ENCODE measurements at regions not wholly inside any gene's neighbourhood (a gene's known extent, or its start where the extent isn't known, plus 50 kb on each side); places are given as distances from the start of the nearest gene placed in this dataset.
"Not testable (repeated sequence)": the region's sequence is repeated elsewhere in the genome, so short reads cannot be mapped to it uniquely, and the experiment has no call there.

DNA sequence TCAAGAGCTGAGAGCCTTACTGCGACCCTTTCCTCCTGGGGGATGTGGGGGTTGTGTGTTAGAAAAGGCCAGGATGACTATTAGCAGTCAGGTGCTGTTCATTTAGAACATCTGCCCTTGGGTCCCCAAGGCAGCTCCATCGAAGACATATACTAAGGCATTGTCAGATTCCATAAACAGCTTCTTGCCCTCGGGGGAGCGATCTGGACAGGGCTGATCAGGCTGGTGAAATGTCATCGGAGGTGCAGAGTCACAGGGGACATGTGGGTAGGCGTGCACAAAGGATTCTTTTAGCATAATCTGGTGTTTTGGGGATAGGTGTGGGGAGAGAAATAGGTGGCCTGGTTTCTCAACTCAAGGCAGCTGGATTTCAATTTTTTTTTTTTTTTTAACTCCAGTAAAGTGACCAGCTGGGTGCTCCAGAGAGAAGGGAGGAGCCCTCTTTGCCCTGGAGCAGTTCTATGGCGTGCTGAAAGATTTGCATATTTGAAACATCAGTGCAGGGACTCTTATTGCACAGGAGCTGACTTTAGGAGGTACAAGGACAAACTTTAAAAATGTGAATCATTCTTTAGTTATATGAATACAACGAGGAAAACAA is 160.1 kb downstream of the SUDS3 start:
- no peak for DNase-seq (ENCODE audit: low read depth, low spot score)

DNA sequence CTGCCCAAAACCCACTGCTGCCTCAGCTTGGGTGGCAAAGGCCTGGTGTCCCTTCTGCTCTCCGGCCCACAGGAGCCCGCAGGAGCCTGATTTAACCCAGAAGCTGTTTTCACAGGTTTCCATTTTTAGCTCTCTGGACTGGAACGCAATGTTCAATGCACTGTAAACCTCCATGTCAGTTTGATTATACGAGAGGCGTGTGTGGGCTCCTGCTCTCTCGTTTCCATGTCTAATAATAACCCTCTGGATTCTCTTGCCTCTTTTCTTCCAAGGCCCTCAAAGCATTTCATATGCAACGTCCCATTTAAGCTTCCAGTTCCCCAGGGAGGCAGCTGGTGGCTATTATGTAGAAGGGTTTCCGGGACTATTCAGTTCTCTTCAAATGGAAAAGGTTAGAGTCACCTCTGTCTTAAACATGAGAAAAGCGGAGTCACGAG is 161.1 kb downstream of the SUDS3 start:
- DNase-seq (ENCODE audit: low read depth, low spot score): no peak

DNA sequence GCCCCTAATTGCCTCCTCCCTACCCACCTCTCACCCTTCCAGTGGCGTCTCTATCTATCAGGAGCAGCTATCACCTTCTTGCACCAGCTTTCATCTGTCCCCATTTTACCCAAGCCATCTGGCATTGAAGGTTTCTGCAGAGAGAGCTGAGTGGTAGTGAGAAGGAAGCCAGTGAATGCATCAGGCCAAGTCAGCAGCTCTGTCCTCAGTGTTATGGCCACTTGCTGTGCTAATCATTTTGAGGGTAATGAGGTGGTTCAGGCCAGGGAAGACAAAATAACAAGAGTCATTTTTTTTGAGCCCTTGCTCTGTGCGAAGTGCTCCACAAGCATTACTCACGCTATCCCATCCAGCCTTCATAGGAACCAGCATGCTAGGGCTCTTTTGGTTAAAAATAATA is 164.7 kb downstream of the SUDS3 start:
- no peak for DNase-seq (ENCODE audit: low read depth, low spot score)

DNA sequence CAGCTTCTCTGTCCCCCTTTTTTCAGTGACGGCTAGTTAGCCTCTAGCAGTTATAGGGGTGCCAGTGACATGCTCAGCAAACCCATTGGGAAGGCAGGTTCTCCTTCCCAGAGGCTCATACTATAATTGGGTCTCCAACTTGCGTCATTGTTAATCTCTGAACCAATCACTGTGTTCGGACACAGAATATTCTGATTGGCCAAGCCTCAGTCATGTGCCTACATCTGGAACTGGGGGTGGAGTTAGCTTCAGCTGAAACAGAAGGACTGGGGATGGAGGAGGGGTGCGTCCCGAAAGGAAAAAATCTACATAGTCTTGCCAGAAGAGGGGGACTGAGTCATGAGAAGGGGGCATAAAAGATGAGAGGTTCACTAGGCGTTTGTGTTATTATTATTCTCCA is 165.6 kb downstream of the SUDS3 start:
- DNase-seq (ENCODE audit: low read depth, low spot score): no peak

DNA sequence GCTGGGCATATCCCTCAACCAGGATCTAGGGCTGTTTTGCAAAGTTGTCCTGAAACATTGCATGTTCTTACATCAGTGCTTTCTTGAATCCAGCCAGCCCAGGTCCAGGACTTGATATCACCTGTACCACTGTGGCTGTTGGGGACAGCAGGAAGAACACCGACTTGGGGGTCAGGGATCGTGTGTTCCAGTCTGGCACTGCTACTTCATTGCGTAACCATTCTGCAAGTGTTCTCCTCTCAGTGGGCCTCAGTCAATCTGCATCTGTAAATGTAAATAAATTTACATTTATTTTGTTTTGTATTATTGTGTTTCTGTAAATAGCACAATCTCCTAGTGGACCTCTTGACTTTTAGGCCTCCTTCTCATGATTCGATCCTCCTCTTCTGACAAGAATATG is 167.3 kb downstream of the SUDS3 start:
- no peak for DNase-seq (ENCODE audit: low read depth, low spot score)

DNA sequence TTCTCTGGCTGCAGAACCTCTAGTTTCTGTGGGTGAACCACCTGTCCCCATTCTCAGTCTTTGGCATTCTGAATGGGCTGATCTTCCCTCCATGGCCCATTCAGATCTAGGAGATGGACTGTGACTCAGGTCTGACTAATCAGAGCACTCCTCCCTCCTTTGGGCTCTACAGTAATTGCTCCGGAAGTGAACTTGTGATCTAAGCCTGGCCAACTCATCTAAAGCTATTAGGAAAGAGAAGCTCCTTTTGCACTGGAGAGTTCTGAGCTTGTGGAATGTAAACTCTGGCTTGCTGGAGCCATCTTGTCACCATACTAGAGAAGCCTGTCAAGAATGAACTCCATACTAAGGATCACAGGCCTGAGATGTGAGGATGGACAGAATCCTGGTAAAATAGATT is 168.2 kb downstream of the SUDS3 start:
- no peak for DNase-seq (ENCODE audit: low read depth, low spot score)

DNA sequence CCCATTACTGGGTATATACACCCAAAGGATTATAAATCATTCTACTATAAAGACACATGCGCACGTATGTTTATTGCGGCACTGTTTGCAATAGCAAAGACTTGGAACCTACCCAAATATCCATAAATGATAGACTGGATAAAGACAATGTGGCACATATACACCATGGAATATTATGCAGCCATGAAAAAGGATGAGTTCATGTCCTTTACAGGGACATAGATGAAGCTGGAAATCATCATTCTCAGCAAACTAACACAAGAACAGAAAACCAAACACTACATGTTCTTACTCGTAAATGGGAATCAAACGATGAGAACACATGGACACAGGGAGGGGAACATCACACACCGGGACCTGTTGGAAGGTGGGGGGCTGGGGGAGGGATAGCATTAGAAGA is 171.3 kb downstream of the SUDS3 start:
- not testable (repeated sequence) for DNase-seq (ENCODE audit: low read depth, low spot score)

DNA sequence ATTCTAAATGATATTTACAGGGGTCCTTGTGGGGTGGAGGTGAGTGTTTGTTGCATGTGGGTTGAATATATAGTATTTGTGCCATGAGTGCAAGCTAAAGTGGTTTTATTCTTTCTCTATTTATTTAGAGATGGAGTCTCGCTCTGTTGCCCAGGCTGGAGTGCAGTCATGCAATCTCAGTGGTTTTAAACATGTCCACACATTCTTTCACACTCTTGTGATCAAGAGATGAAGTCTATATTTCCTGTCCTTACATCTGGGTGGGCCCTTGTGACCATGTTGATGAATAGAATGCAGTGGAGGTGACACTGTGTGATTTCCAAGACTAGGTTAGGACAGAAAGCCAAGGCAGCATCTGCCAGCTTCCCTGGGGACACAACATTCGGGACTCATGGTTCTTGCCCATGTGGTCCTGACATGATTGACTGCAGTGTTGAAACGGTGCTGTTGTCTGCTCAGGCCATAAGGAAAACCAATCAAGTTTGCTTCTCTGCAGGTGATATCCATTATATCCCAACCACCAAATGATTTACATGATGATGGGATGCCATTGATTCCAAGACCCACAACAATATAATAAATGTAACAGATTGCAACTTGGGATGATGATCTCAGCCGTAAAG is 172.6 kb downstream of the SUDS3 start:
- DNase-seq (ENCODE audit: low read depth, low spot score): no peak

DNA sequence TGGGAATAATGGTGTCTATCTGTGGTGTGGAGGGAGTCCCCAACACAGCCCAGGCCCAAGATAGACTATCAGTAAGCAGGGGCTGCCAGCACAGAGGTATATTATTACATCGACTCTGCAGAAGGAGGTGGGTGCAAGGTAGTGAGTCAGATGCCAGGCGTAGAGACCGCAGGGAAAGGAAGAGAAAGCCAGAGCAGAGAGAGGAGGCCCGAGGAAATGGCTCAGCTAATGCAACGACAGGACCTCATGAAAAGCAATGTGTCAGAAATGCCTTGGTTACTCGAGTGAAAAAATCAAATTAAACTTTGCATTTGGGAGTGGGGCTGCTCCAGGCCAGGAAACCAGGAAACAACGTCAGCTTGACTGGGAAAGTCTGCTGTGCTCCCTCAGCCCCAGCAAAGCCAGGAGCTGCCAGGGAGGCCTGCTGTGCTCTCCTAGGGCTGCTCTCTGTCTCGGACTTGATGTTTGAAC is 173.2 kb downstream of the SUDS3 start:
- no peak for DNase-seq (ENCODE audit: low read depth, low spot score)

DNA sequence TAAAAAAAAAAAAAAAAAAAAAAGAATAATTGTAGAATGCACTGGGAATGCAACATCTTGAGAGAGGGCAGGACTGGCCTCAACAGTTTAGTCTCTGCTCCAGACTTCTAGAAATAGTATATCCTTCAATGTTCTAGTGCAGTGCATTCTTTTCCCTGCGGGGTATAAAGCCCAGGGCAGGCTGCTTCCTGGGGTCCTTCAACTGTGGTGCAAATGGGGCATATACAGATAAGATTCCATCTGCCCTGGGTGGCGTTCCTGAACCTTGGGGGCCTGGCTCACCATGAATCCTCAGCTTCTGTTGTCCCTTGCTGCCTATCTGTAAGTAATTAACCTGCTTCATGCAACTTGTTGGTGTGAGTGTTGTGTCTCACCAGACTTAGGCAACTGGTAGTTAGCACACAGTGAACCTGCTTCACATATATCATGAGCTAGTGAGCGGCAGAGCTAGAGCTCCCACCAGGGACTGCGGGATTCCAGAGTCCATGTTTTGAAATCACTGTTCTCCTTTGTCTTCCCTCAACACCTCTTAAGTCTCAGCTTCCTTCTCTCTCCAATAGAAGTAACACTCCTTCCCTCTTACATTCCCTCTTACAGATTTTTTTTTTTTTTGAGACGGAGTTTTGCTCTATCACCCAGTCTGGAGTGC is 177.6 kb downstream of the SUDS3 start:
- no peak for DNase-seq (ENCODE audit: low read depth, low spot score)

DNA sequence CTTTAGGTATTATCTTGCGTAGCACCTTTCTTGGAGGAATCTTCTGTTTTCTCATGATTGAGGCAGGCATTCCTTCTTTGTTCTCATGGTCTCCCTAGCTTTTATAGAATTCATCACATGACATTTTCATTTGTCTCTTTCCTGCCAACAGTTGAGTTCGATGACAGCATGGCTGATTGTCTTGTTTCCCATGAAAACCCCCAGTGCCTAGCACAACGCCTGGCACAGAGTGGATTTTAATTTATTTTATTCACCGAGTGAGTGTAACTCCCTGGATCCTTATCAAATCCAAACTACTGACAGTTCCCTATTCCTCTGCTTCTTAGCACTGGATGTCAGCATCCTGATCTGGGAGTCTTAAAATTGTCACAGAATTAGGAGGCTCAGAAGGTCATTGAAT is 182.6 kb downstream of the SUDS3 start:
- DNase-seq (ENCODE audit: low read depth, low spot score): no peak

DNA sequence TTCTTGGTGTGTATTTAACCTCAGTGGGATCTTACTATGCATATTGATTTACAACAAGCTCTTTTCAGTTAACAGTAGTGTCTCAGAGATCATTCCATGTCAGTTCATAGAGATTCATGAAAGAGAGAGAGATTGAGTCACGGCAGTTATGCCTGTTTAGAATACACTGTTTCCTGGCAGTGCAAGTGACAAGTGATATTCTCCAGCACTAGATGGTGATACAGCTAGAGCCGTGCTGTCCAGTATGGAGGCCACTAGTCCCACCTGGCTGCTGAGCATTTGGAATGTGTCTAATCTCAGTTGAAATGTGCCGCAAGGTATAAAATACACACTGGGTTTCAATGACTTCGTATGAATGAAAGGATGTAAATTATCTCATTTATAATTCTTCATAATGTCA is 184.4 kb downstream of the SUDS3 start:
- no peak for DNase-seq (ENCODE audit: low read depth, low spot score)

DNA sequence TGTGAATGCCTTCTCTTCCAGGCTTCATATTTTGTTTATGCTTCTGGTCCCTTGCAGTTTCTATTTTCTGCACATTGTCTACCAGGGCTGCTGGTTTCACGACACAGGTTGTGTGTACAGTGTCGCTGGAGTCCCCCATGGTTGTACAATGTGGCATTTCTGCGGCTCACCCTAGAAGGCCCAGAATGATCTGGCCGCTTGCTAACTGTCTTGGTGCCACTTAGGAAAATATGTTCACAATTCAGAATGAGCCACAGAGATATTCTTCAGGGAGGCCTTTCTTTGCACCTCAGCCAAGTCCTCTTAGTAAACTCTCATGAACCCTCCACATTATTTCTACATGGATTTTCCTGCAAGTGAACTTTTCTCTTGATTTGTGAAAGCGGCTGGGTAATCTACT is 195.4 kb downstream of the SUDS3 start:
- no peak for DNase-seq (ENCODE audit: low read depth, low spot score)

DNA sequence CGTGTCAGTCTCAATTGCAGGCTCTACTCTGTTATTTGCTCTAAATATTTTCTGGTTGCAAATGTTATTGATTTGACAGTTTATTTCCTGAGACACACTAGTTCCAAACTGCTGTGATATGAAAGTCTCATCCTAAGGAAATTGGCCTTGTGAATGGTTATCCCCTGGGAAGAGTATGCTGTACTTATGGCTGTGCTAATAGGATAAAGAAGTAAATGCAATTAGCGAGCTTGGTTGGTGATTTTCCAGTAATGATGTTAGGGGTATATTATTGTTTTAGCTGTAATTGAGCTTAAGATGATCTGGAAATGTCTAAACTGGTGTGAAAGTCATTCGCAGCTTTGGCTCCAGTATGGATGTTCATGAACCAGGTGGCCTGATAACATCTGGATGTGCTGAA is 197.9 kb downstream of the SUDS3 start:
- no peak for DNase-seq (ENCODE audit: low read depth, low spot score)

DNA sequence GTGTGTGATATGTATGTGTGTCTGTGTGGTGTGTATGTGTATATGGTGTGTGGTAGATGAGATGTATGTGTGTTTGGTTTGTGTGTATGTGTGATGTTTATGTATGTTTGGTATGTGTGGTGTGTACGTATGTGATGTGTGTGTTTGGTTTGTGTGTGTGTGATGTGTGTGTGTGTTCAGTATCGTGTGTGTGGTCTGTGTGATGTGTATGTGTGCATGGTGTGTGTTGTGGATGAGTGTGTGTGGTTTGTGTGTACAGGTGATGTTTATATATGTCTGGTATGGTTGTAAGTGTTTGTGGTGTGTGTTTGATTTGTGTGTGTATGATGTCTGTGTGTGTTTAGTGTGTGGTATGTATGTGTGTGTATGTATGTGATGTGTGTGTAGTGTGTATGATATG is 199.4 kb downstream of the SUDS3 start:
- DNase-seq (ENCODE audit: low read depth, low spot score): no peak

DNA sequence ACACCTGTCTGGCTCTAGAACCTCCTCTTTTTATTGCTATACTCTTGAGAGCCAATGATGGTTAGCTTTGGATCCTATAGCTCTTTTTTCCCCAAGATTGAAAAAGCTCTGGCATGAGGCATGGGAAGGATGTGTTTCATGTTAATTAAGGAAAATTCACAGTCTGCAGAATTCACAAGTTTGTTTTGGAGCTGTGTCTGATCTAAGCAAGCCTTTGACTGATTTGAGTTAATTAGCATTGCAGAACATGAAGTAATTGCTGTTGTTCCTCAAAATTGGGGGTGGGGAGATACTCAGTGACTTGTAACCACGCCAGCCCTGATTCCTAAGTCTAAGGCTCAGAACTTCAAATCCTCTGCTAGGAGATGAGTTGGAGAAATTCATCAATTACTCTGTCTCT is 205.0 kb downstream of the SUDS3 start:
- DNase-seq (ENCODE audit: low read depth, low spot score): no peak

DNA sequence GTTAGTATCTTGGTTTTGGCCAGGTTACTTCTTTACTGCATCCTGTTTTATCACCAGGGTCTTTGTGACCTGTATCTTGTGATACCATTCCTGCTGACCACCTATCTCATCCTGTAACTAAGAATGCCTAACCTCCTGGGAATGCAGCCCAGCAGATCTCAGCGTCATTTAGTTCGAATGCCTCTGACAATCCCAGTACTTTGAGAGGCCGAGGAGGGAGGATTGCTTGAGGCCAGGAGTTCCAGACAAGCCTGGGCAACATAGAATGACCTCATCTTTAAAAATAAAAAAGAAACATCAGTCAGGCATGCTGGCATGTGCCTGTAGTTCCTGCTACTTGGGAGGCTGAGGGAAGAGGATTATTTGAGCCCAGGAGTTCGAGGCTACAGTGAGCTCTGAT is 206.5 kb downstream of the SUDS3 start:
- no peak for DNase-seq (ENCODE audit: low read depth, low spot score)

DNA sequence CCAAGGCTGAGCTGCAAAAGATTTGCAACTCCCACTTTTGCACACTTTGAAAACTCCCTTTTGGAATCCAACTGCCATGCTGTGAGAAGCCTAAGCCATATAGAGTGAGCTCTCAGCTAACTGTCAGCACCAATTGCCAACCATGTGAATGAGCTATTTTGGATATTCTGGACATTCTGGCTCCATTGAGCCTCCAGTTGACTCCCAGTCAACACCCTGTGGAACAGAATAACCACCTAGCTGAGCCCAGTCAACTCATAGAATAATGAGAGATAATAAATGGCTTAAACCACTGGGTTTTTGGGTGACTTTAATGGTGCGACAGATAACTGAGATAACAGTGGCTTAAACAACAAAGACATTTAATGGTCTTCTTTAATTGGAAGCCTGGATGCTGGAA is 210.1 kb downstream of the SUDS3 start:
- no peak for DNase-seq (ENCODE audit: low read depth, low spot score)

DNA sequence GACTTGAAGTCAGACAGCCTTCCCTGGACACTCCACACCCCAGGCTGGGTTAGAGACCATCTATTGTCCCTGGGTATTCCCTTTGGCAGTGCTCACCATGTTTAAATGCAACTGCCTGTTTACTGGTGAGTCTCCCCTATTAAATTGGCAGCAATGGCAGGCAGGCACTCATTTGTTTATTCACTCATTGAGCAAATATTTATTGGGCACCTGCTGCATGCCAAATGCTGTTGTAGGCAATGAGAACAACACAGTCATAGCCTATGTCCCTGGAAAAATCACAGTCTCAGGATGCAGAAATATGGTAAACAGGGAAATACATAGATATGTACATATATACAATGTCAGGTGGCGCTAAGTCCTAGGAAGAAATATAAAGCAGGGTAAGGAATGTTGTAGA is 212.8 kb downstream of the SUDS3 start:
- DNase-seq (ENCODE audit: low read depth, low spot score): no peak

DNA sequence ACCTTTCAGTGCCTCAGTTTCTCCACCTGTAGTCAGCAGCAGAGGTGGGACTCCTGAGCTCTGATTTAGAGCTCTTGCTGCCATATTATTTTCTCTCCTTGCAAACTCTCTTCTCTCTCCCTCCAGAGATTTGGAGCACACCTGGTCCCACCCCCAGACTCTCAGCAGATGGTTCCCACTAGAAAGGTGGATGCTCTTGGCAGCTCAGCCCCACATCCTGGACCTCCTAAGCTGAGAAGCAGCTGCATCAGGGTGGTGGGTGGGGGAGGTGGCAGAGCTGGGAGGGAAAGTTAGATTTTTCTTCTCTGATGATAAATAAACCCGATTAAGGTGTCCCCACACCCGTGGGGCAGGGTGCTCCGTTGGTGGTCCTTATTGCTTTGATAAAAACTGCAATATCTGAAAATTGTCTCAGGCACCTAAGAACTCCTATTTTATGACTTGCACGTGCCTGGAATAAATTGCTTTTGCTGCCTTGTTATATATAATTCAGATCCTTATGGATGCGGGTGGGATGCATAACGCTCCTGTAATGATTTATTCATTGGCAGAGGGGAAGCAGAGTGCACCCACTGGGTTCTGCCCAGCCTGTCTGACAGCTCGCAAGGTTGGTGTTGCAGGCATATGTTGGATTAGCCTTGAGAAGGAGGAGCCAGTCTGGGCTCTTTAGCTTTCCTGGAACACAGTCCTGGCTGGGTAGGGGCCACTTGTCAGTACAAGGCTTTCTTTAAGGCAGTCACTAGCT is 214.2 kb downstream of the SUDS3 start:
- DNase-seq (ENCODE audit: low read depth, low spot score): no peak

DNA sequence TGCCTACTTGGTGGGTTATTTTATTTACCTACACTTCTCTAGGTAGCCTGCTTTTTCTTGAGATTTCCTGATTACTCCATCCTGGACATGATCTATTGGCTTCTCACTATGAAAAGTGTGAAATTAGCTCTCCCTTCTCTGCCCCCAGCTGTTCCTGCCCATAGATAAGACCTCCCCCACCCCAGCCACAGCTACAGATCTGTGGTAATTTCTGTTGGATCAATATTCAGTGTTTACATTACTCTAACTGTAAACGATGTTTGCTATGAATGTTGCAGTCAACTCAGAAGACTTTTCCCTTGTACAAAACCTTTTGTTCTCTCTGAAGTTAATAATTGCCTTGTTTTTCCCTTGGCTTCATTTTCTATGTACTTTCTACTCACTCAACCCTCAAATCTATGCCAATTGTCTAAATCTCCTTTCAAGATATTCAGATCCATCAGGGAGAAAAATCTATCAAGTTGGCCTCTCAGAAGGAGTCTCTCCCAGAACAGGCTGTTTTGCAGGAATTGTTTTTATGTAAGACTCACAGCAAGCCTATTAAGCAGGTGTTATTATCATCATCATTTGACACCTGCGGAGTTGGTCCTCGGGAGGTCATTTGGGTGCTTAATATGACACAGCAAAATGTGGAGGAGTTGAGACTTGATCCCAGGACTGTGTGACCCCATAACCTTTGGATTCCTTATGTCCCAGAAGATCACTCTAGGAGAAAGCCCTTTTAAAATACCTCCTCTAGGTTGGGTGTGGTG is 227.4 kb downstream of the SUDS3 start:
- no peak for DNase-seq (ENCODE audit: low read depth, low spot score)

DNA sequence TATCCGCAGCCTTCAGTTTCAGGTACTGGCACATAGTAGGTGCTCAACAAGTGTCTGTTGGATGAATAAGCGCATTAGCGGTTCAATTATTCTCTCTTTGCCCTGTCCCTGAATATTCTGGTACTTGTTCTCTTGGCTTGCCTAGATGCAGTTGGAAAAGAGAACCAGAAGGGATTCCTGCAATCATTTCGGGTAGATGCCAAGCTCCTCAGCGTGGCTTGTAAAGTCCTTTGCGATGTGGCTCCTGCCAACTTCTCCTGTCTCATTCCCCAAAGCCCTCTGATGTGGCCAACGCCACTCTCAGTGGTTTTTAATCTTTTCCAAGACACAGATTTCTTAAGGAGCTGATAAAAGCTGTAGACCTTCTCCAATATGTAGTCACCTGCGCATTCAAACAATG is 230.3 kb downstream of the SUDS3 start:
- no peak for DNase-seq (ENCODE audit: low read depth, low spot score)

All from astrocyte of the hippocampus (primary cell).